GM18520 (cell line): ENCODE measurements at regions not wholly inside any gene's neighbourhood (a gene's known extent, or its start where the extent isn't known, plus 50 kb on each side); places are given as distances from the start of the nearest gene placed in this dataset.

Source experiments
- ATAC-seq: cut with Tn5 transposase; IDR thresholded peaks from one replicate; pipeline ENCODE4 v1.9.1; 2021; ENCODE audit not compliant: unreplicated experiment

- ATAC-seq, result no peak
Measured at GRCh38 chr11:122186439-122187080, 70.5 kb upstream of the BLID start.

GRCh38 chr11:122183933-122184332 lies 67.9 kb upstream of the BLID start:
- ATAC-seq, result no peak

DNA sequence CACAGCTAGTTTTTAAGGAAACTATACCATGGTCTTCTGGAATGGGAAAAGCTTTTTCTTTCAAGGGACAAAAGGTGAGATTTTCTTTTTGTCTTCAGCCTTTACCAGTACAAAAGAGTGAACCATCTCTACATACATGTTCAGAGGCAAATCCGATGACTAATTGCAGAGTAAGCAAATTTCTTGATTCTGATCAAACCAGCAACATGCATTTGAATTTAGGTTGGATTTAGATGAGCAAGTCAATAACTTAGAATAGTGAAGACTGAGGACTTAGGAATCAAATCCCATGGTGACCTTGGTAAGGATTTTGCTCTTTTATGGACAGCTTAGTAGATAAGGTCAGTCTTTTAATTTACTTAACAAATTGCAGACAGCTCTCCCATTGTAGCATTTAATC lies 65.9 kb upstream of the BLID start:
- no peak for ATAC-seq

DNA sequence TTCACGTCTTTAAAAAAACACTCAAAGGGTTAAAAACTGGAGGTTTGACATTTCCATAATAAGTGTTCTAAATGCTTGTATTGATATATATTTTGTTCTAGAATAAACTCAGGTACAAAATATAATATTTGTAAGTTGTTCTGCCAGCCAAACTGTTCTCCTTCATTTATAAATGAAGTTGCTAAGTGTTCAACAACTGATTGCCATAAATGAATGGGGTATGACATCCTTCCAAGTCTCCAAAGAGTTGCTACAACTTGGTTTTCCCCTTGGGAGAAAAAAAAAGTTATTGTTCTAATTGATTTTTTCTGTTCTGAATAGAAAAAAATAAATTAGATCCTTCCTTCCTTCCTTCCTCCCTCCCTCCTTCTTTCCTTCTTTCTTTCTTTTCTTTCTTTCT lies 65.4 kb upstream of the BLID start:
- ATAC-seq, result no peak

DNA sequence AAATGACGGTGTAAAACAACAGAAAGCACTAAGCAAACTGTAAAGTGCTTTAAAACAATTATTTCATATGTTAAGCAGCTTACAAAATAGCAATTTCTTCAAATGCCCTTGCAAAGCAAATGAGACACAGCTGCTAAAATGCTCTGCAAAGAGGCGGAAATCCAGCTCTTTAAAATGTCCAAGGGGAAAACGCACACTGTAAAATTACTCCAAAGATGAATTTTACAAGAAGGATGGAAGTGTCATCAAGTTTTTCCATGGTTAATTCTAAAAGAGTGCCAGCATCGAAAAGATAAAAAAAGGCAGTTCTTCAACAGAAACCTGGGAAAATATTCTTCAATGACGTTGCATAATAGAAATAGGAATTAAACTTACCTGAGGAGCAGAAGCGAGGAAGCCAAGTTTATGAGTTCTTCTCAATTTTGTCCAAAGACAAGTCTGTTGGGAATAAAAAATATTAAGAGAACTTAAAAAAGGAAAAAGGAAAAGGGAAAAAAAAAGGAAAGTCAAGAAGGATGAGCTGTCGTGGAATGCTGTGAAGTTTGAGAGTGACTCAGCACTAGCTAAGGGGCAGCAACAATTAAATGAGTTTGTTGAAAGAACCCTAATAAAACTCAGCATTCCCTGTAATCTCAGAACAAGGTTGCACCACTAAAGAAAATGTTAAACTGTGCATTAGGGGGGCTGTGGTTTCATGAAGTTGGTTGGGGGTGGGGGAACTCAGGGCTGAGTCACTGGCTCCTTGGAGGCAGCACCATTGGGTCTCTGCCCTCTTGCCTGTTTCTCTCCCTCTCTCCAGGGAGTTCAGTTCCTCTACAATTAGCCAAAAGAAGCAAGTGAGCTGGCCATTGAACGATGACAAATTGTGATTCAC lies 64.2 kb upstream of the BLID start:
- no peak for ATAC-seq

DNA sequence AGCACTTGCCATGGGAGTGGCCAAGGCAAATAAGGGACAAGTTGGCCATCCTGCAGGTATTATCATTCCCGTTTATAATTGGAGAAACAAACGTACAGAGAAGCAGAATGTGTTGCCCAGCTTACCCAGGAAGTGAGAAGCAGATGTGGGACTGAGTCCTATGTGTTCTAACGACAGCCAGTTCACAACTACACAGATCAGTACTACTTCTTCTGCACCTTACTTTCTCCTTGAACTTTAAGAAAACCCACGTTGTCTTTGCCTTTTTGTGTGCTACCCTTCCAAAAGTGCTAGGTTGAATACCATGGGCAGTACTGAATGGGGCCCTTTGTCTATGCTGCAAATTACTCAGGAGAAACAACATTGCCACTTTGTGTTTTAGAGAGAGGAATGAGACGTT lies 62.8 kb upstream of the BLID start:
- ATAC-seq, result no peak

DNA sequence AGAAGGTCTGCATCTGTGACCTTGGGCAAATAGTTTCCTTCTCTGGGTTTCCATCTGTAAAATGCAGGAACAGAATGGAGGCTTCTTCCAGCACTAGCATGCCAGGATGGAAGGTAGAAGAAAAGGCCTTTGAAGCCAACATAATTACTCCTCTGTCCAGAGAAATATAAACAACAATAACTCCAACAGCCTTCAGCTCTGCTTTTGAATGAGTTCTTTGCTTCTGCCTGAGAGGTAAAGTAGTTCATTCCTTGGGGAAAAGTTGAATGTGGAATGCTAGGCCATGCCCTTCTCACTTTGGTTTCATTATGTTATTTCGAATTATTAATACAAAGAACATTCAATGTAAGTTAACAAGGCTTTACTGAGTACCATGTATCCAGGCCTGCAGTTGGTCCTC lies 61.2 kb upstream of the BLID start:
- ATAC-seq, result no peak

GRCh38 chr11:122176651-122177050 lies 60.6 kb upstream of the BLID start:
- ATAC-seq, result no peak

- no peak for ATAC-seq
Measured at GRCh38 chr11:122175306-122175705, 59.3 kb upstream of the BLID start.

- ATAC-seq, result no peak
Measured at GRCh38 chr11:122173587-122173986, 57.6 kb upstream of the BLID start.

DNA sequence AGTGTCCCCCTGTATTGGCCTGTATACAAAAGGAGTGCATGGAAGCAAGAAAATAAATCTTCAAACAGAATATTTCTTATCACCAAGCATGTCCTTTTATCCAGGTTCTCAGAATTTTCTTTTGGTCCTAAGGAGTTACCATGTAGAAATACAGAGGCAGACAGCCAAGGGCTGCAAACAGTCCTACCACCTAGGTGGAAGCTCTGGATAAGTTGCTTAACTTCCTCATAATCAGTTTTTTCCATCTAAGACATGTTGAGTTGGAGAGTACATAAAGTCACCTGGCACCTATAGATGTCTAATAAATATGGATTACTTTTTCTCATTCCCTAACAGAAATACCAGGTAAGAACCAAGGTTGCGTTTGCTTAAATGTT lies 57.0 kb upstream of the BLID start:
- no peak for ATAC-seq

DNA sequence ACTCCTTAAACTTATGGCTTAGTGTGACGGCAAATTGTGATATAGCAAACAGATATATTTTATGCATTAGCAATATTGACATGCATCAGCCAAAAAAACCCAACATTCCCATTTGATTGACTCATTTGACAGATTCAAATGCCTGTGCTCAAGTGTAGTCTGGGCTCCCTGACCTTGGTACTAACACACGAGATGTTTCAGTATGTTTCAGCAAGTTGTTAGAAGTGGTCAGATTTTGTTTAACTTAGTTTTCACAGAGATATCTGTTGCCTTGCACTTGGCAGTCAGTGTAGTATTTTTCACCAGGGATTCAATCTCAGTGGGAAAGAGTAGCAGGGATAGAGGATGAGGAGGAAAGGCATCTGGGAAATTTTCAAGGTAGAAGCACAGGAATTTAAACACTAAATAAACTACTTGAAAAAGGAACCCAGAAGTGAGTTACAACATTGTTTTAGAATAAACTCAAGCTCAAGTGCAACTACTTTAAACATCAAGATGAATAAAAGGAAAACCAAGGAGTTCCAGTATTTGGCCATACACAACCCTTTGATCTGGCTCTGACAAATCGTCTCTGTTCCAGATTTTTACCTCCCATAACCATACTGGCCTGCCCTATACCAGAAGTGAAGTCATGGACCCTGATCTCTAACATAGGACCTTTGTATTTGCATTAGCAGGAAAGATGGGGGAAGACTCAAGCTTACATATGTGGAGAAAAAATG lies 56.5 kb upstream of the BLID start:
- ATAC-seq, result no peak

- no peak for ATAC-seq
Measured at GRCh38 chr11:122170815-122171475, 54.9 kb upstream of the BLID start.

DNA sequence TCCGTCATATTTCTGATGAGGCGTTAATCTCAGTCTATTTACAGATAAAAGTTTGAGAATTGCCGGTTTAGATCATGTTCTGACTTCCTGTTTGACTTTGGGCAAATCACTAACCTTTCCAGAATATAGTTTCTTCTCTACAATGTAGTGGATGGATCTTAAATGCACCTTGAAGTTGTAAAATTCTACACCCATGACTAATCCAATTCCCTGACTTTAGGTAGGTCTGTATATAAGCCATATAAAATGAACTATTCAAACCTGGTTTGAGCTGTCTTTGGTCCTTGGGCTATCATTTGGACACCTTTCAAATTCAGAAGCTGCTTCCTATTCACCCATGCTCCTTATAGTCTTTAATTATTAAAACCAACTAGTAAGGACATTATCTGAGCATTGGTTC lies 52.2 kb upstream of the BLID start:
- ATAC-seq, result no peak

DNA sequence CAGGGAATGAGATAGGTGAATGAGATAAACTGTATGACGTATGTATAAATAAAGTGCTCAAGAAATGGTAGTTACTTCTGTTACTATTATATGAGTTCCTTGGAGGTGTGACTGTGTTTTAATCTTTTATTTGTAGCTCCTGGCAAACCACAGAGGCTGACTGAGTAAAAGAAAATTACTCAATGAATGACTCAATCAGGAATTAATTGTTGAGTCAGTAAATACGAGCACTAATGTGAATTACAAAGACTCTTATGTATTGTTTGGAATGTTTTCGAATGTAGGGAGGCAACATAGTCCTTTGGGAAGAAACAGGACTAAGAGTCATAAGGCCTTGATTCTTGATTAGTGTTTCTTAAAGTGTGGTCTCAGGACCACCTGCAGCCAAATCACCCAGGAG lies 51.1 kb upstream of the BLID start:
- no peak for ATAC-seq

DNA sequence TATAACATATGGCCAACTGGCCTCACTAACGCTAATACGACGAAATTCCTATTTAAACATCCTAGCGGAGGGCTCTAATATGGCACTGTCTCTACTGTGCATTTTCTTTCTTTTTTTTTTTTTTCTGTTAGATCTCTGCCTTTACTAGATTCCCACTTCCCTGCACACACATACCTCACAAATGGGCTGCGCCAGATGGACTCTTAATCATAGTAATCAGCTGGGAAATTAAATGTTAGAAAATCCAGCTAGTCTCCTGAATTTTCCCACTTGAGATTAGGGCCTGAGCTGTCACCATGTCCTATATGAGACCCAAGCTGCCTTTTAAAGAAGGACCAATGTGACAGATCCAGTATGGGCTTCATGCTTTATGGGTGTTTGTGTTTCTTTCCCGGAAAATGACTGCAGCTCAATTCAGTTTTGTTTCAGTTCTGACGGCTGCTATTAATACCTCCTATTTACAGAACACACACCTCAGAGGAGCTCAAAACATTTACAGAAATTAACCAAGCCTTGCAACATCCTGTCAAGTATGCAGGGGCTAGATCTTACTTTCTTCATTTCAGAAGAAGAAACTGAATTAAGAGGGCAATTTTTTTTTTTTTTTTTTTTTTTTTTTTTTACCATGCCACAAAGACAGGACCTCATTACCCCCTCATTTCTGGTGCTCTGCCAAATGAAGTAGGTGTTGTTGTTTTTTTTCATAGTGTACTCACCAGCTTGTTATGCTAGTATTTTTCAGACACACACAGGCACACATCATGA lies 49.8 kb upstream of the BLID start:
- ATAC-seq, result no peak
